ENCODE measurements at regions not wholly inside any gene's neighbourhood (a gene's known extent, or its start where the extent isn't known, plus 50 kb on each side); places are given as distances from the start of the nearest gene placed in this dataset.

- TF ChIP-seq EP300 (IDR thresholded peaks at IDR 0.05; ENCODE audit: low read depth) (no peak), CTCF (IDR thresholded peaks at IDR 0.05) (no peak), POLR2A (IDR thresholded peaks at IDR 0.05) (no peak)
Observed at GRCh38 chr1:34290831-34291230, 114.1 kb downstream of the C1orf94 start.
